HUES48 (cell line): ENCODE measurements at regions not wholly inside any gene's neighbourhood (a gene's known extent, or its start where the extent isn't known, plus 50 kb on each side); places are given as distances from the start of the nearest gene placed in this dataset.

ENCODE experiments used
- H3K27ac ChIP-seq: one replicate; pipeline ENCODE4 v1.7.0; 2013; ENCODE audit warnings: low read depth, low read length, inconsistent platforms
- H3K27me3 ChIP-seq: 2 replicates; pipeline ENCODE4 v1.6.1; 2013; ENCODE audit warnings: mild to moderate bottlenecking, low read length; ENCODE audit not compliant: control insufficient read depth, insufficient read depth
- H3K36me3 ChIP-seq: 2 replicates; pipeline ENCODE4 v1.6.1; 2013; ENCODE audit warnings: low read length; ENCODE audit not compliant: control insufficient read depth, insufficient read depth
- H3K4me1 ChIP-seq: 2 replicates; pipeline ENCODE4 v1.6.1; 2013; ENCODE audit warnings: mild to moderate bottlenecking, low read length; ENCODE audit not compliant: control insufficient read depth, insufficient read depth
- H3K4me3 ChIP-seq: 2 replicates; pipeline ENCODE4 v1.5.1; 2013; ENCODE audit warnings: mild to moderate bottlenecking, low read depth, low read length
- H3K9ac ChIP-seq: 2 replicates; pipeline ENCODE4 v1.6.1; 2013; ENCODE audit warnings: mild to moderate bottlenecking, low read depth, low read length, moderate library complexity
- H3K9me3 ChIP-seq: 2 replicates; pipeline ENCODE4 v1.6.1; 2013; ENCODE audit warnings: low read length; ENCODE audit not compliant: control insufficient read depth, insufficient read depth

DNA sequence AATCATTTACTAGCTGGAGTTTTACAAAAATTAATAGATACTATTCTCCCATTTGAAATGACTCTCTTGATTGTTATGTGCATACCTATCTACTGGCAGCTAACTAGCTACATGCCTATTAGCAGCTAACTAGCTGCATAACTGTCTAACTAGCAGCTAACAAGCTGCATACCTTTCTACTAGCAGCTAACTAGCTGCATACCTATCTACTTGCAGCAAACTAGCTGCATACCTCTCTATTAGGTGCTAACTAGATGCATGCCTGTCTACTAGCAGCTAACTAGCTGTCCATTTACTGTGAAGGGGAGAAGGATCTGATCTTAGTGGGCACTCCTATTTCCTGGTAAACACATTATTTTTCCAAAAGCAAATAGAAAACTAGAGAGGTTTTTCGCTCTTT is 439.4 kb upstream of the PFKP start:
- Histone ChIP-seq H3K4me1 (no peaks in the 10 kb centered on the region; the same call in 1 of the 2 replicates), H3K27ac (no peak overlapping the region), H3K36me3 (no peaks in the 10 kb centered on the region)

GRCh38 chr10:2625094-2625493 is 442.3 kb upstream of the PFKP start:
- H3K27me3 ChIP-seq = no peaks in the 10 kb centered on the region
- H3K9ac ChIP-seq = no peak overlapping the region
- no peak overlapping the region for H3K4me3 ChIP-seq
- no peak overlapping the region for H3K27ac ChIP-seq
- no peaks in the 10 kb centered on the region for H3K9me3 ChIP-seq
- H3K4me1 ChIP-seq = peaks cover 16% of the 10 kb centered on the region
- H3K36me3 ChIP-seq = no peaks in the 10 kb centered on the region

More for the DNA sequence above, 439.4 kb upstream of the PFKP start:
- no peaks in the 10 kb centered on the region for H3K27me3 ChIP-seq
- H3K9me3 ChIP-seq = no peaks in the 10 kb centered on the region
- no peak overlapping the region for H3K4me3 ChIP-seq
- H3K9ac ChIP-seq = no peak overlapping the region

DNA sequence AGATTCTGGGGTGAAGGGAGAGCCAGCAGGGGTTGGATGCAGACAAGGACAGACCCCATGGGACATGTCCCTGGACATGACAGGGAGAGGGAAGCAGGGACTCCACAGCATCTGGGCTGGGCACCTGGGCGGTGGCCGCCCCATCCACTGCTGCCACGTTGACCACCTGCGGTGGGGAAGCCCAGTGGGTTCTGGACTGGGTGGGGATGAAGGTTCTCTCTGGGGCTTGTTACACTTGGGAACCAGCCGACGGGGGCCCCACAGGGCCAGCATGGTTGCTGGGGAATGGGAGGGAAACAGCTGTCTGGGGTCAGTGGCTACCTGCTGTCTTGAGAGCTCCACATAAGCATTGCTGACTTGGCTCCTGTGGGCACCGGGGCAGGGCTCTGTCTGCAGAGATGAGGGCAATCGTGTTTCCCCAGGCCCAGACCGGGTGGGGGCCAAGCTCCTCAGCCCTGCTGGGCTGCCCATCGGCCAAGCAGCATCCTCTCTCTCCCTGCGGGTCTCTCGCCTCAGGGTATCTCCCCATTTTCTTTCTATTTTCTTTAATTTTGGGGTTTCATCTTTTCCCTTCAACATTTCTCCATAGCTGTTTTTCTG is 443.6 kb upstream of the PFKP start:
- no peak overlapping the region for H3K27ac ChIP-seq
- H3K36me3 ChIP-seq = no peaks in the 10 kb centered on the region
- H3K9ac ChIP-seq = no peak overlapping the region
- no peaks in the 10 kb centered on the region for H3K9me3 ChIP-seq
- H3K27me3 ChIP-seq = no peaks in the 10 kb centered on the region
- no peak overlapping the region for H3K4me3 ChIP-seq
- peaks cover 21% of the 10 kb centered on the region for H3K4me1 ChIP-seq

DNA sequence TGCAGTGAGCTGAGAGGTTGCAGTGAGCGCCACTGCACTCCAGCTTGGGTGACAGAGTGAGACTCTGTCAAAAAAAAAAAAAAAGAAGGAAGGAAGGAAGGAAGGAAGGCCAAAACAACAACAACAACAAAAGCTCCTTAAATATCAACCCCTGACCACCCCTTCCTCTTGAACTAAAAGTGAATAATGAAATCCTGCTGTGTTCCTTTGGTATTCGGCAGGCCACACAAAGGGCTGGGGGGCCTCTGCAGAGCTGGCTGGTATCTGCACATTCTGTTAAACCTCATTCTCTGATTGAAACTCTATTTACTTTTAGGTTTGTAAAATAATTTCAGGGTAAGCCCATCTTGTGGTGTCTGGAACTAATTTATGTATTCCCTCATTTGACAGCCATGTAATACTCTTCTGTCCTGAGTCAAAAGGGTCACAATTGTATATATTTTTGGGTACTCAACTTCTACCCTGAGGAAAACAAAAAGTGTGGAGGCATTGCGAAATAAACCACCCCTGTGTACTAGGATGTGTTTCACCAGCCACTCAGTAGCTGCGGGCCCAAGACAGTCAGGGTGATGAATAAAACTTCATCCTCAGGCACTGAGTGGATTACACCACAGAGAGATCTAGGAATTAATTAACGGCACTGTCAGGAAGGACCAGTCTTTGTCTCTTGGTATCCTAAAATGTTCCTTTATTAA is 446.4 kb upstream of the PFKP start:
- no peaks in the 10 kb centered on the region for H3K9me3 ChIP-seq
- peak overlapping the region; percentile 33; the same call in 1 of the 2 replicates for H3K4me3 ChIP-seq
- H3K4me1 ChIP-seq = peaks cover 21% of the 10 kb centered on the region
- H3K27ac ChIP-seq = peak overlapping the region; percentile 62
- no peaks in the 10 kb centered on the region for H3K36me3 ChIP-seq
- no peak overlapping the region for H3K9ac ChIP-seq
- no peaks in the 10 kb centered on the region for H3K27me3 ChIP-seq

- no peaks in the 10 kb centered on the region for H3K27me3 ChIP-seq
- H3K4me1 ChIP-seq = peaks cover 21% of the 10 kb centered on the region
- H3K9ac ChIP-seq = no peak overlapping the region
- no peaks in the 10 kb centered on the region for H3K9me3 ChIP-seq
- peak overlapping the region; percentile 43 for H3K27ac ChIP-seq
- no peaks in the 10 kb centered on the region for H3K36me3 ChIP-seq
- H3K4me3 ChIP-seq = no peak overlapping the region
Measured at GRCh38 chr10:2619916-2620315, 447.4 kb upstream of the PFKP start.

- H3K36me3 ChIP-seq = no peaks in the 10 kb centered on the region
- no peak overlapping the region for H3K27ac ChIP-seq
- peaks cover 21% of the 10 kb centered on the region for H3K4me1 ChIP-seq
- H3K27me3 ChIP-seq = no peaks in the 10 kb centered on the region
- no peak overlapping the region for H3K9ac ChIP-seq
- no peaks in the 10 kb centered on the region for H3K9me3 ChIP-seq
- H3K4me3 ChIP-seq = no peak overlapping the region
Measured at GRCh38 chr10:2619472-2619871, 447.9 kb upstream of the PFKP start.

DNA sequence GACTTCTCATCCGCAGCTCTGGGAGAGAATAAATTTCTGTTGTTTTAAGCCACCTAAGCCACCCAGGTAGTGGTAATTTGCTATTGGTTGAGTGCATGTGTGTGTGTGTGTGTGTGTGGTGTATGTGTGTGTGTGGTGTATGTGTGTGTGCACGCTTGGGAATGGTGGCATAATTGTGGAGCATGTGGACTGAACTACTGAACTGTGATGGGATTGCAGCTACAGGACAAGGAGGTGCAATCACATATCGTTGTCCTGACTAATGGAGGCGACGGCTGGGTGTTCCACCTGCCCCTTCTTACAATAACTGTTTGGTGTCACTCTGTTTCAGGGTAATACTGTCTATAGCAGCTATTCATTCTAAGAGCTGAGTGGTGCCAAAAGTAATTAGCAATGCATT is 448.7 kb upstream of the PFKP start:
- no peak overlapping the region for H3K27ac ChIP-seq
- peaks cover 21% of the 10 kb centered on the region for H3K4me1 ChIP-seq
- no peak overlapping the region for H3K4me3 ChIP-seq
- H3K27me3 ChIP-seq = no peaks in the 10 kb centered on the region
- no peak overlapping the region for H3K9ac ChIP-seq
- no peaks in the 10 kb centered on the region for H3K9me3 ChIP-seq
- H3K36me3 ChIP-seq = no peaks in the 10 kb centered on the region

DNA sequence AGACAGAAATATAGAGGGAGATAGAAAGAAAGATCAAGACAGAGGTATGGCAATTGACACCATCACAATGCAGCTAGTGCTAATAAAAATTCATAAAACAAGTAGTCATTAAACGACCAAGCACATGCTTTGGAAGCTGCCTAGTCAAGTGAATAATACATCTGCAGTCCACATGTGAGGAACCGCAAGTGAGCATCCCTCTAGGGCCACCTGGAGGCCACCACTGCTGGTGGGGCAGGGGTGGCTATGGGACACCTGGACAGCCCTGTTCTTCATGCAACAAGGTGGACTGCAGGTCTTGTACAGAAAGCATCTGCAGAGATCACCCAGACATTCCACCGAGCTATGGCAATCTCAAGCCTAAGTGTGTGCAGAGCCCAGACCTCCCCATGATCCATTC is 451.1 kb upstream of the PFKP start:
- H3K9me3 ChIP-seq = no peaks in the 10 kb centered on the region
- no peaks in the 10 kb centered on the region for H3K27me3 ChIP-seq
- H3K4me3 ChIP-seq = no peak overlapping the region
- no peak overlapping the region for H3K9ac ChIP-seq
- H3K36me3 ChIP-seq = no peaks in the 10 kb centered on the region
- H3K4me1 ChIP-seq = peaks cover 17% of the 10 kb centered on the region
- H3K27ac ChIP-seq = no peak overlapping the region

- Histone ChIP-seq H3K9me3 (no peaks in the 10 kb centered on the region), H3K4me1 (peaks cover 16% of the 10 kb centered on the region; the same call in 1 of the 2 replicates), H3K27ac (no peak overlapping the region), H3K9ac (no peak overlapping the region), H3K36me3 (no peaks in the 10 kb centered on the region), H3K4me3 (no peak overlapping the region), H3K27me3 (no peaks in the 10 kb centered on the region)
Measured at GRCh38 chr10:2611603-2612002, 455.7 kb upstream of the PFKP start.

GRCh38 chr10:2610946-2611345 is 456.4 kb upstream of the PFKP start:
- peaks cover 16% of the 10 kb centered on the region; the same call in 1 of the 2 replicates for H3K4me1 ChIP-seq
- H3K27ac ChIP-seq = no peak overlapping the region
- H3K36me3 ChIP-seq = no peaks in the 10 kb centered on the region
- H3K4me3 ChIP-seq = no peak overlapping the region
- no peaks in the 10 kb centered on the region for H3K27me3 ChIP-seq
- H3K9ac ChIP-seq = no peak overlapping the region
- H3K9me3 ChIP-seq = no peaks in the 10 kb centered on the region

- no peak overlapping the region for H3K27ac ChIP-seq
- H3K36me3 ChIP-seq = no peaks in the 10 kb centered on the region
- no peaks in the 10 kb centered on the region for H3K9me3 ChIP-seq
- H3K27me3 ChIP-seq = no peaks in the 10 kb centered on the region
- H3K9ac ChIP-seq = no peak overlapping the region
- H3K4me1 ChIP-seq = no peaks in the 10 kb centered on the region
- H3K4me3 ChIP-seq = no peak overlapping the region
Measured at GRCh38 chr10:2604891-2605290, 462.5 kb upstream of the PFKP start.
